H1 (cell line): ENCODE measurements at regions not wholly inside any gene's neighbourhood (a gene's known extent, or its start where the extent isn't known, plus 50 kb on each side); places are given as distances from the start of the nearest gene placed in this dataset.

ENCODE experiments used
- CTCF ChIA-PET: fragments of 300-600 bp; sonication (Branson Sonifier 250); formaldehyde crosslinking; loops from one replicate; lab custom pipeline; 2021; ENCODE audit not compliant: partially characterized antibody; lab: Charles Lee
- POLR2A ChIA-PET: fragments of 300-600 bp; sonication (Branson Sonifier 250); formaldehyde crosslinking; loops from one replicate; lab custom pipeline; 2021; ENCODE audit warnings: inconsistent platforms; ENCODE audit not compliant: partially characterized antibody; lab: Charles Lee
- DNase-seq, 2 experiments: peaks; one replicate each; pipeline versions ENCODE4 v3.0.0 to v3.0.0-alpha.2; 2010 to 2022; ENCODE audit warnings: low spot score in 2 of 2, low read depth in 1 of 2, mixed read lengths in 1 of 2
- FAIRE-seq: peaks from 2 replicates; lab custom pipeline; 2011; peaks lifted over from hg19 to GRCh38; lab: Jason Lieb, UNC
- H2AFZ ChIP-seq: 2 replicates; pipeline ENCODE4 v1.8.1; 2012; ENCODE audit warnings: low read length, inconsistent platforms
- H2AK5ac ChIP-seq: 2 replicates; pipeline ENCODE4 v1.6.1; 2013; ENCODE audit warnings: low read depth, low read length
- H2BK120ac ChIP-seq: replicated peaks from 2 replicates; pipeline ENCODE3; 2013; ENCODE audit warnings: low read depth, low read length, inconsistent platforms
- H2BK12ac ChIP-seq: 2 replicates; pipeline ENCODE4 v1.6.1; 2013; ENCODE audit warnings: low read depth, low read length
- H2BK15ac ChIP-seq: 2 replicates; pipeline ENCODE4 v1.6.1; 2013; ENCODE audit warnings: low read length
- H2BK20ac ChIP-seq: 2 replicates; pipeline ENCODE4 v1.6.1; 2013; ENCODE audit warnings: low read length
- H2BK5ac ChIP-seq: 2 replicates; pipeline ENCODE4 v1.6.1; 2013; ENCODE audit warnings: low read depth, low read length
- H3K14ac ChIP-seq: 2 replicates; pipeline ENCODE4 v1.6.1; 2013; ENCODE audit warnings: inconsistent platforms; ENCODE audit not compliant: insufficient read length
- H3K18ac ChIP-seq: 2 replicates; pipeline ENCODE4 v1.6.1; 2013; ENCODE audit warnings: low read length; ENCODE audit errors: extremely low read depth
- H3K23ac ChIP-seq: 2 replicates; pipeline ENCODE4 v1.6.1; 2013; ENCODE audit warnings: inconsistent platforms; ENCODE audit not compliant: insufficient read length
- H3K23me2 ChIP-seq: 2 replicates; pipeline ENCODE4 v1.6.1; 2013; ENCODE audit warnings: low read depth, low read length
- H3K27ac ChIP-seq: 2 replicates; pipeline ENCODE4 v1.6.1; 2011; ENCODE audit warnings: low read depth, low read length, inconsistent platforms
- H3K27me3 ChIP-seq, 4 experiments: replicated peaks in 1 of 4; 1 replicate in 1 of 4; 2 replicates in 3 of 4; pipeline versions ENCODE4 v1.6.1 to v1.8.1; 2011 to 2013; ENCODE audit warnings: low read length in 3 of 4, mild to moderate bottlenecking in 3 of 4, inconsistent platforms in 2 of 4, mixed read lengths in 2 of 4, moderate library complexity in 1 of 4; ENCODE audit not compliant: control insufficient read depth in 3 of 4, insufficient read depth in 3 of 4; ENCODE audit errors: extremely low read depth in 1 of 4
- H3K36me3 ChIP-seq, 4 experiments: 2 replicates each; pipeline versions ENCODE4 v1.6.1 to v1.8.1; 2011 to 2013; ENCODE audit warnings: mild to moderate bottlenecking in 4 of 4, low read length in 3 of 4, moderate library complexity in 2 of 4, control low read depth in 1 of 4, inconsistent platforms in 1 of 4; ENCODE audit not compliant: insufficient read depth in 4 of 4, control insufficient read depth in 2 of 4
- H3K4ac ChIP-seq: replicated peaks from 2 replicates; pipeline ENCODE3; 2013; ENCODE audit warnings: low read length, low read depth, mixed read lengths, inconsistent platforms; ENCODE audit not compliant: insufficient read length
- H3K4me1 ChIP-seq, 4 experiments: replicated peaks in 1 of 4; 1 replicate in 1 of 4; 2 replicates in 3 of 4; pipeline versions ENCODE4 v1.6.1 to v1.8.1; 2011 to 2013; ENCODE audit warnings: low read length in 3 of 4, inconsistent platforms in 2 of 4, mixed read lengths in 1 of 4; ENCODE audit not compliant: insufficient read depth in 4 of 4, control insufficient read depth in 3 of 4
- H3K4me2 ChIP-seq, 2 experiments: 2 replicates each; pipeline versions ENCODE4 v1.6.1 to v1.8.1; 2011 to 2013; ENCODE audit warnings: low read depth in 2 of 2, low read length in 2 of 2, control low read depth in 1 of 2, inconsistent platforms in 1 of 2, mild to moderate bottlenecking in 1 of 2; ENCODE audit not compliant: insufficient read depth in 1 of 2
- H3K4me3 ChIP-seq, 4 experiments: fragments of 200-600, 300-600 bp in 1 of 4; sonication (generic), shearing (Covaris generic), sonication (Bioruptor Twin) in 1 of 4; 2 replicates each; pipeline versions ENCODE4 v1.5.1 to v1.8.1; 2011 to 2016; ENCODE audit warnings: low read length in 4 of 4, low read depth in 3 of 4, control low read depth in 2 of 4, inconsistent platforms in 2 of 4, mild to moderate bottlenecking in 2 of 4, mixed read lengths in 1 of 4, moderate library complexity in 1 of 4; ENCODE audit not compliant: insufficient read depth in 2 of 4; ENCODE audit errors: extremely low read depth in 1 of 4
- H3K56ac ChIP-seq: replicated peaks from 2 replicates; pipeline ENCODE3; 2013; ENCODE audit warnings: low read depth, mild to moderate bottlenecking, mixed read lengths, low read length, inconsistent platforms; ENCODE audit not compliant: insufficient read length
- H3K79me1 ChIP-seq: 2 replicates; pipeline ENCODE4 v1.6.1; 2013; ENCODE audit warnings: low read depth, low read length, control low read depth
- H3K79me2 ChIP-seq, 2 experiments: 2 replicates each; pipeline versions ENCODE4 v1.6.1 to v1.8.1; 2012 to 2013; ENCODE audit warnings: low read length in 2 of 2, mild to moderate bottlenecking in 2 of 2, inconsistent platforms in 1 of 2; ENCODE audit not compliant: insufficient read depth in 2 of 2, control insufficient read depth in 1 of 2
- H3K9ac ChIP-seq, 4 experiments: replicated peaks in 1 of 4; 1 replicate in 1 of 4; 2 replicates in 3 of 4; pipeline versions ENCODE4 v1.6.1 to v1.8.1; 2011 to 2013; ENCODE audit warnings: low read depth in 3 of 4, low read length in 3 of 4, control low read depth in 2 of 4, mild to moderate bottlenecking in 2 of 4, moderate library complexity in 2 of 4, inconsistent platforms in 1 of 4; ENCODE audit errors: extremely low read depth in 1 of 4
- H3K9me3 ChIP-seq, 2 experiments: 2 replicates each; pipeline versions ENCODE4 v1.6.1 to v1.8.1; 2012 to 2013; ENCODE audit warnings: mild to moderate bottlenecking in 2 of 2, moderate library complexity in 2 of 2, control low read depth in 1 of 2, inconsistent platforms in 1 of 2, low read depth in 1 of 2, low read length in 1 of 2, mixed read lengths in 1 of 2; ENCODE audit not compliant: insufficient read depth in 2 of 2
- H4K20me1 ChIP-seq, 2 experiments: replicated peaks in 1 of 2; 2 replicates each; pipeline versions ENCODE3 to v1.8.1; 2011 to 2013; ENCODE audit warnings: inconsistent platforms in 2 of 2, low read length in 2 of 2, mild to moderate bottlenecking in 1 of 2; ENCODE audit not compliant: insufficient read depth in 2 of 2, control insufficient read depth in 1 of 2
- H4K5ac ChIP-seq: 2 replicates; pipeline ENCODE4 v1.6.1; 2013; ENCODE audit warnings: low read length, low read depth, mixed read lengths, inconsistent platforms; ENCODE audit not compliant: insufficient read length
- H4K8ac ChIP-seq: 2 replicates; pipeline ENCODE4 v1.8.0; 2013; ENCODE audit warnings: mild to moderate bottlenecking, moderate library complexity, low read length, inconsistent platforms; ENCODE audit not compliant: insufficient read depth; ENCODE audit errors: extremely low read depth
- H4K91ac ChIP-seq: replicated peaks from 2 replicates; pipeline ENCODE3; 2013; ENCODE audit warnings: low read length, mixed read lengths, inconsistent platforms; ENCODE audit not compliant: insufficient read length
- FOSL1 ChIP-seq: IDR thresholded peaks from 2 replicates; pipeline ENCODE4 v1.6.1; 2011; ENCODE audit warnings: mild to moderate bottlenecking, low read depth, low read length, moderate library complexity; ENCODE audit not compliant: insufficient read depth
- KDM4A ChIP-seq: IDR thresholded peaks from one replicate; pipeline ENCODE4 v1.7.1; 2012; ENCODE audit warnings: low read depth, mild to moderate bottlenecking, moderate library complexity, low read length, inconsistent platforms; ENCODE audit not compliant: severe bottlenecking
- SRF ChIP-seq: IDR thresholded peaks from 2 replicates; pipeline ENCODE4 v1.6.1; 2011; ENCODE audit warnings: mild to moderate bottlenecking, low read depth, low read length, moderate library complexity
- WGBS, 2 experiments: shearing (Covaris generic) in 1 of 2; methylation state at CpG; one replicate each; pipeline versions ENCODE4 v1.1.6 to v1.1.7; 2013 to 2015; ENCODE audit warnings: low lambda C conversion rate in 2 of 2, mixed read lengths in 2 of 2, inconsistent platforms in 1 of 2, low coverage in 1 of 2, missing lambda C conversion rate in 1 of 2; ENCODE audit not compliant: insufficient replicate concordance in 2 of 2, insufficient coverage in 1 of 2, insufficient read length in 1 of 2; ENCODE audit errors: extremely low coverage in 1 of 2, missing lambda C conversion rate in 1 of 2; 5-methylcytosine and 5-hydroxymethylcytosine counted together

DNA sequence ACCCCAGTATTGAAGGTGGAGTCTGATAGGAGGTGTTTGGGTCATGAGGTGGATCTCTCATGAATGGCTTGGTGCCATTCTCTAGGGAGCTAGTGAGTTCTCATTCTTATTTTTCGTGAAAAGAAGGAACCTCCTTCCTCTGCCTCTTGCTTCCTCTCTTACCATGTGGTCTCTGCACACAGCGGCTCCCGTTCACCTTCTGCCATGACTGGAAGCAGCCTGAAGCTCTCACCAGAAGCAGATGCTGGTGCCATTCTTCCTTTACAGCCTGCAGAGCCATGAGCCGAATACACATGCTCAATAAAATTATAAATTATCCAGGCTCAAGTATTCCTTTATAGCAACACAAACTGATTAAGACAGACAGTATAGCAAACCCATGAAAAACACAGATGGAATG is 545.1 kb upstream of the C16orf82 start:
- no peak overlapping the region for H2BK120ac ChIP-seq
- no peak for TF ChIP-seq FOSL1
- no peak for TF ChIP-seq SRF
- TF ChIP-seq KDM4A: no peak
- no peak overlapping the region for H4K8ac ChIP-seq
- H2BK20ac ChIP-seq: no peak overlapping the region
- no peaks in the 10 kb centered on the region for H3K9me3 ChIP-seq
- no peak overlapping the region for H3K4me2 ChIP-seq
- H2BK15ac ChIP-seq: no peak overlapping the region
- H3K4ac ChIP-seq: no peak overlapping the region
- H3K23ac ChIP-seq: no peak overlapping the region
- no peaks in the 10 kb centered on the region for H3K4me1 ChIP-seq
- no peak overlapping the region for H3K56ac ChIP-seq
- ChIA-PET POLR2A (no interaction called here), CTCF (no interaction called here)
- DNase-seq: no peak
- WGBS, 2 experiments: 96% methylated on average over 4 of the region's 4 CpGs; no CpG with 5 or more reads in 1 of the 2 experiments
- no peaks in the 10 kb centered on the region for H3K79me1 ChIP-seq
- no peak overlapping the region for H2AFZ ChIP-seq
- no peak overlapping the region for H2BK12ac ChIP-seq
- H3K27ac ChIP-seq: no peak overlapping the region
- no peak overlapping the region for H3K9ac ChIP-seq
- H3K14ac ChIP-seq: no peak overlapping the region
- H3K79me2 ChIP-seq: no peaks in the 10 kb centered on the region
- no peak overlapping the region for H2AK5ac ChIP-seq
- no peak overlapping the region for H3K18ac ChIP-seq
- peaks cover 3% of the 10 kb centered on the region; the same call in 1 of the 2 replicates for H3K23me2 ChIP-seq
- no peaks in the 10 kb centered on the region for H3K36me3 ChIP-seq
- no peak overlapping the region for H3K4me3 ChIP-seq
- H3K27me3 ChIP-seq: no peaks in the 10 kb centered on the region; a peak in 1 of 7 replicates
- H4K5ac ChIP-seq: no peak overlapping the region
- no peak overlapping the region for H2BK5ac ChIP-seq
- no peaks in the 10 kb centered on the region for H4K20me1 ChIP-seq
- no peak overlapping the region for H4K91ac ChIP-seq
- no peak for FAIRE-seq
